ENCODE measurements at regions not wholly inside any gene's neighbourhood (a gene's known extent, or its start where the extent isn't known, plus 50 kb on each side); places are given as distances from the start of the nearest gene placed in this dataset.

- no peaks in the 10 kb centered on the region for H3K79me2 ChIP-seq (ENCODE audit: insufficient read depth, low read depth)
- H4K20me1 ChIP-seq (ENCODE audit: insufficient read depth) = no peaks in the 10 kb centered on the region
- no peaks in the 10 kb centered on the region for H3K27me3 ChIP-seq (ENCODE audit: insufficient read depth, low read depth)
- no peak overlapping the region for H3K27ac ChIP-seq
- no peaks in the 10 kb centered on the region for H3K36me3 ChIP-seq (ENCODE audit: insufficient read depth)
- H3K4me2 ChIP-seq = no peak overlapping the region
- TF ChIP-seq CTCF (conservative IDR thresholded peaks at IDR 0.05; ENCODE audit: low read depth, low read length) = no peak
- no peak overlapping the region for H2AFZ ChIP-seq (ENCODE audit: low read depth)
- no peaks in the 10 kb centered on the region for H3K4me1 ChIP-seq (ENCODE audit: low read depth, poor library complexity, severe bottlenecking)
- H3K4me3 ChIP-seq (IDR thresholded peaks at IDR 0.05; ENCODE audit: insufficient read depth, low read depth, low read length) = no peak overlapping the region
- no peak overlapping the region for H3K9ac ChIP-seq
Measured at GRCh38 chr14:71834284-71835204, 97.7 kb upstream of the RGS6 start.

GRCh38 chr14:71852181-71852580 lies 80.0 kb upstream of the RGS6 start:
- Histone ChIP-seq H3K4me1 (ENCODE audit: low read depth, poor library complexity, severe bottlenecking) (peaks cover 7% of the 10 kb centered on the region), H3K27me3 (ENCODE audit: insufficient read depth, low read depth) (no peaks in the 10 kb centered on the region), H4K20me1 (ENCODE audit: insufficient read depth) (no peaks in the 10 kb centered on the region), H3K79me2 (ENCODE audit: insufficient read depth, low read depth) (no peaks in the 10 kb centered on the region), H3K9ac (no peak overlapping the region), H3K36me3 (ENCODE audit: insufficient read depth) (no peaks in the 10 kb centered on the region), H2AFZ (ENCODE audit: low read depth) (no peak overlapping the region), H3K27ac (no peak overlapping the region), H3K4me2 (no peak overlapping the region), H3K4me3 (IDR thresholded peaks at IDR 0.05; ENCODE audit: insufficient read depth, low read depth, low read length) (no peak overlapping the region)
- TF ChIP-seq CTCF (conservative IDR thresholded peaks at IDR 0.05; ENCODE audit: low read depth, low read length) = no peak

DNA sequence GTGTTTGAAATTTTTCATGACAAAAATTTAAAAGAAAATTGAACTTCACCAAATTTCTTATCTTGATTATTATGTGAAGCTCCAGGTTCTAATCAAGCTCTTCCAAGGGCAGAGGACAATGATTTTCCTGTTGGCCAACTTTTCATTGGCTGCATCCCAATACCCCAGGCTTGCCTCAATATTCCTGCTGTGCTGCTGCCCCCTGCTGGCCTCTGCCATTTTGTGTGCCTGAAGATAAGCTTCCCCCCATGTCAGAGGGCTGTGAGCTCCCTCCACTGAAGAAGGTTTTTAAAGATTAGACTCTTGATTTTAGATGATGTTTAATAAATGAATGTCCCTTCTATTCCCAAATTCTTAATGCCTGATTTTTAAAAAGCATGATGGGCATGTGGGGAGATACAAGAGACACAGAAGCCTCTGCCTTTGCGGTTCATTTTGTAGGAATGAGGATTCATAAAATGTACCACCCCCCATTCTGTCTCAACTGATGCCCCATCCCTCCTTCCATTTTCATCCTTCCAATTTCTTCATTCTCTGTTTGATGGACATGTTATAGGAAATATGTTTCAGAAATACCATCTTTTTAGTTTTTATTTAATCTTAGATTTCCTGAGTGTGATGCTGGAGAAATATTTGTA lies 76.7 kb upstream of the RGS6 start:
- 0 out of 2 replicates have a peak overlapping the region, but pooled peaks have one; percentile 10 for H2AFZ ChIP-seq (ENCODE audit: low read depth)
- peak; percentile 71 for TF ChIP-seq CTCF (conservative IDR thresholded peaks at IDR 0.05; ENCODE audit: low read depth, low read length)
- no peaks in the 10 kb centered on the region for H3K27me3 ChIP-seq (ENCODE audit: insufficient read depth, low read depth)
- H3K36me3 ChIP-seq (ENCODE audit: insufficient read depth) = no peaks in the 10 kb centered on the region
- H3K4me3 ChIP-seq (IDR thresholded peaks at IDR 0.05; ENCODE audit: insufficient read depth, low read depth, low read length) = no peak overlapping the region
- peaks cover 7% of the 10 kb centered on the region for H3K4me1 ChIP-seq (ENCODE audit: low read depth, poor library complexity, severe bottlenecking)
- H3K4me2 ChIP-seq = no peak overlapping the region
- H3K27ac ChIP-seq = no peak overlapping the region
- no peak overlapping the region for H3K9ac ChIP-seq
- no peaks in the 10 kb centered on the region for H3K79me2 ChIP-seq (ENCODE audit: insufficient read depth, low read depth)
- H4K20me1 ChIP-seq (ENCODE audit: insufficient read depth) = no peaks in the 10 kb centered on the region

GRCh38 chr14:71856199-71856919 lies 75.9 kb upstream of the RGS6 start:
- no peak for TF ChIP-seq CTCF (conservative IDR thresholded peaks at IDR 0.05; ENCODE audit: low read depth, low read length)
- no peaks in the 10 kb centered on the region for H3K36me3 ChIP-seq (ENCODE audit: insufficient read depth)
- H3K9ac ChIP-seq = no peak overlapping the region
- H2AFZ ChIP-seq (ENCODE audit: low read depth) = 0 out of 2 replicates have a peak overlapping the region, but pooled peaks have one; percentile 10
- H4K20me1 ChIP-seq (ENCODE audit: insufficient read depth) = no peaks in the 10 kb centered on the region
- no peak overlapping the region for H3K27ac ChIP-seq
- peaks cover 7% of the 10 kb centered on the region for H3K4me1 ChIP-seq (ENCODE audit: low read depth, poor library complexity, severe bottlenecking)
- no peak overlapping the region for H3K4me3 ChIP-seq (IDR thresholded peaks at IDR 0.05; ENCODE audit: insufficient read depth, low read depth, low read length)
- no peaks in the 10 kb centered on the region for H3K79me2 ChIP-seq (ENCODE audit: insufficient read depth, low read depth)
- no peaks in the 10 kb centered on the region for H3K27me3 ChIP-seq (ENCODE audit: insufficient read depth, low read depth)
- H3K4me2 ChIP-seq = no peak overlapping the region
